ENCODE measurements at regions not wholly inside any gene's neighbourhood (a gene's known extent, or its start where the extent isn't known, plus 50 kb on each side); places are given as distances from the start of the nearest gene placed in this dataset.

- in situ Hi-C loops (cut with HindIII; ENCODE audit: low sequenced_read_pairs), result no loop called here
Measured at GRCh38 chr11:105244160-105244825, 104.7 kb upstream of the CARD18 start.

GRCh38 chr11:105241136-105241535 is 101.6 kb upstream of the CARD18 start:
- in situ Hi-C loops (cut with HindIII; ENCODE audit: low sequenced_read_pairs), result no loop called here

- in situ Hi-C loops (cut with HindIII; ENCODE audit: low sequenced_read_pairs), result no loop called here
Measured at GRCh38 chr11:105236664-105237063, 97.1 kb upstream of the CARD18 start.

GRCh38 chr11:105233285-105233684 is 93.7 kb upstream of the CARD18 start:
- in situ Hi-C loops (cut with HindIII; ENCODE audit: low sequenced_read_pairs), result no loop called here

- in situ Hi-C loops (cut with HindIII; ENCODE audit: low sequenced_read_pairs), result no loop called here
Measured at GRCh38 chr11:105232021-105232420, 92.5 kb upstream of the CARD18 start.

- in situ Hi-C loops (cut with HindIII; ENCODE audit: low sequenced_read_pairs), result no loop called here
Measured at GRCh38 chr11:105230586-105230985, 91.0 kb upstream of the CARD18 start.

GRCh38 chr11:105229761-105230160 is 90.2 kb upstream of the CARD18 start:
- in situ Hi-C loops (cut with HindIII; ENCODE audit: low sequenced_read_pairs), result no loop called here

- in situ Hi-C loops (cut with HindIII; ENCODE audit: low sequenced_read_pairs), result no loop called here
Measured at GRCh38 chr11:105229257-105229656, 89.7 kb upstream of the CARD18 start.

- in situ Hi-C loops (cut with HindIII; ENCODE audit: low sequenced_read_pairs), result no loop called here
Measured at GRCh38 chr11:105227363-105227762, 87.8 kb upstream of the CARD18 start.

GRCh38 chr11:105226766-105227165 is 87.2 kb upstream of the CARD18 start:
- in situ Hi-C loops (cut with HindIII; ENCODE audit: low sequenced_read_pairs), result no loop called here

- in situ Hi-C loops (cut with HindIII; ENCODE audit: low sequenced_read_pairs), result no loop called here
Measured at GRCh38 chr11:105226091-105226490, 86.5 kb upstream of the CARD18 start.

GRCh38 chr11:105224482-105225253 is 85.1 kb upstream of the CARD18 start:
- in situ Hi-C loops (cut with HindIII; ENCODE audit: low sequenced_read_pairs), result no loop called here

GRCh38 chr11:105220121-105220520 is 80.6 kb upstream of the CARD18 start:
- in situ Hi-C loops (cut with HindIII; ENCODE audit: low sequenced_read_pairs), result no loop called here

GRCh38 chr11:105219670-105220069 is 80.1 kb upstream of the CARD18 start:
- in situ Hi-C loops (cut with HindIII; ENCODE audit: low sequenced_read_pairs), result no loop called here

- in situ Hi-C loops (cut with HindIII; ENCODE audit: low sequenced_read_pairs), result no loop called here
Measured at GRCh38 chr11:105219269-105219668, 79.7 kb upstream of the CARD18 start.

GRCh38 chr11:105215528-105215927 is 76.0 kb upstream of the CARD18 start:
- in situ Hi-C loops (cut with HindIII; ENCODE audit: low sequenced_read_pairs), result no loop called here

GRCh38 chr11:105211806-105212554 is 72.4 kb upstream of the CARD18 start:
- in situ Hi-C loops (cut with HindIII; ENCODE audit: low sequenced_read_pairs), result no loop called here

- in situ Hi-C loops (cut with HindIII; ENCODE audit: low sequenced_read_pairs), result no loop called here
Measured at GRCh38 chr11:105208019-105208418, 68.5 kb upstream of the CARD18 start.

GRCh38 chr11:105206633-105207032 is 67.1 kb upstream of the CARD18 start:
- in situ Hi-C loops (cut with HindIII; ENCODE audit: low sequenced_read_pairs), result no loop called here

GRCh38 chr11:105204636-105205035 is 65.1 kb upstream of the CARD18 start:
- in situ Hi-C loops (cut with HindIII; ENCODE audit: low sequenced_read_pairs), result no loop called here

- in situ Hi-C loops (cut with HindIII; ENCODE audit: low sequenced_read_pairs), result no loop called here
Measured at GRCh38 chr11:105203569-105204240, 64.1 kb upstream of the CARD18 start.
